GM19239 (cell line): ENCODE measurements at regions not wholly inside any gene's neighbourhood (a gene's known extent, or its start where the extent isn't known, plus 50 kb on each side); places are given as distances from the start of the nearest gene placed in this dataset.
"Not testable (repeated sequence)": the region's sequence is repeated elsewhere in the genome, so short reads cannot be mapped to it uniquely, and the experiment has no call there.

ENCODE experiments used
- DNase-seq: peaks from one replicate; pipeline ENCODE4 v3.0.0; 2011; ENCODE audit warnings: low spot score; ENCODE audit not compliant: insufficient read length
- FAIRE-seq: peaks from 2 replicates; lab custom pipeline; 2011; peaks lifted over from hg19 to GRCh38; lab: Jason Lieb, UNC

- not testable (repeated sequence) for DNase-seq, FAIRE-seq
Measured at GRCh38 chr7:76971201-76971600, 61.0 kb downstream of the SPDYE17 start.

- not testable (repeated sequence) for FAIRE-seq
Measured at GRCh38 chr7:76969892-76970291, 62.3 kb downstream of the SPDYE17 start.

GRCh38 chr7:76965731-76966548 is 66.2 kb downstream of the SPDYE17 start:
- DNase-seq, FAIRE-seq: not testable (repeated sequence)

More at GRCh38 chr7:76969892-76970291, 62.3 kb downstream of the SPDYE17 start:
- not testable (repeated sequence) for DNase-seq

GRCh38 chr7:76964050-76964449 is 68.1 kb downstream of the SPDYE17 start:
- DNase-seq = not testable (repeated sequence)
- peak; percentile 64 for FAIRE-seq

GRCh38 chr7:76963061-76963460 is 69.1 kb downstream of the SPDYE17 start:
- DNase-seq, FAIRE-seq: not testable (repeated sequence)

GRCh38 chr7:76960400-76960986 is 71.7 kb downstream of the SPDYE17 start:
- not testable (repeated sequence) for FAIRE-seq, DNase-seq

GRCh38 chr7:76959573-76960399 is 72.4 kb downstream of the SPDYE17 start:
- DNase-seq = not testable (repeated sequence)
- peak; percentile 85 for FAIRE-seq

GRCh38 chr7:76956531-76956930 is 75.6 kb downstream of the SPDYE17 start:
- DNase-seq, FAIRE-seq: not testable (repeated sequence)

GRCh38 chr7:76955124-76955523 is 77.0 kb downstream of the SPDYE17 start:
- not testable (repeated sequence) for FAIRE-seq, DNase-seq

- DNase-seq = not testable (repeated sequence)
- peak; percentile 51 for FAIRE-seq
Measured at GRCh38 chr7:76944603-76945002, 87.6 kb downstream of the SPDYE17 start.

GRCh38 chr7:76941809-76942765 is 90.1 kb downstream of the SPDYE17 start:
- not testable (repeated sequence) for DNase-seq

GRCh38 chr7:76937781-76938180 is 94.4 kb downstream of the SPDYE17 start:
- DNase-seq, FAIRE-seq: not testable (repeated sequence)

More at GRCh38 chr7:76941809-76942765, 90.1 kb downstream of the SPDYE17 start:
- FAIRE-seq = peak; percentile 82

- not testable (repeated sequence) for DNase-seq, FAIRE-seq
Measured at GRCh38 chr7:76937330-76937729, 94.8 kb downstream of the SPDYE17 start.

GRCh38 chr7:76936346-76936745 is 95.8 kb downstream of the SPDYE17 start:
- FAIRE-seq, DNase-seq: not testable (repeated sequence)

GRCh38 chr7:76934711-76935110 is 97.5 kb downstream of the SPDYE17 start:
- DNase-seq = not testable (repeated sequence)
- FAIRE-seq = peak; percentile 42

GRCh38 chr7:76932957-76933356 is 99.2 kb downstream of the SPDYE17 start:
- not testable (repeated sequence) for DNase-seq, FAIRE-seq

GRCh38 chr7:76931441-76931840 is 100.7 kb downstream of the SPDYE17 start:
- peak; percentile 35 for FAIRE-seq
- DNase-seq = not testable (repeated sequence)

GRCh38 chr7:76930416-76930815 is 101.7 kb downstream of the SPDYE17 start:
- DNase-seq = not testable (repeated sequence)
- peak; percentile 71 for FAIRE-seq

GRCh38 chr7:76928751-76929150 is 103.4 kb downstream of the SPDYE17 start:
- DNase-seq, FAIRE-seq: not testable (repeated sequence)
